GM23338 (cell line): ENCODE measurements at regions not wholly inside any gene's neighbourhood (a gene's known extent, or its start where the extent isn't known, plus 50 kb on each side); places are given as distances from the start of the nearest gene placed in this dataset.

Source experiments
- ATAC-seq: fragments of 200-7000 bp; cut with Tn5 transposase; 3 replicates; pipeline ENCODE4 v1.9.1; 2020
- DNase-seq: peaks from one replicate; pipeline ENCODE4 v3.0.0-alpha.2; 2015; ENCODE audit warnings: low spot score
- H2AFZ ChIP-seq: fragments of 200-600 bp; sonication (generic); 2 replicates; pipeline ENCODE4 v1.8.0; 2016; ENCODE audit warnings: antibody characterized with exemption, mild to moderate bottlenecking, moderate library complexity
- H3F3A ChIP-seq: fragments of 200-600 bp; sonication (generic); replicated peaks from 2 replicates; pipeline ENCODE4 v1.8.0; 2017; ENCODE audit warnings: antibody characterized with exemption, mixed run types, low read depth
- H3K27ac ChIP-seq: fragments of 200-600 bp; sonication (generic); 2 replicates; pipeline ENCODE4 v1.6.1; 2016; ENCODE audit warnings: low read depth
- H3K27me3 ChIP-seq: fragments of 200-600 bp; sonication (generic); 2 replicates; pipeline ENCODE4 v1.8.0; 2016; ENCODE audit warnings: mild to moderate bottlenecking, mixed run types, moderate library complexity; ENCODE audit not compliant: insufficient read depth
- H3K36me3 ChIP-seq: fragments of 200-600 bp; sonication (generic); 2 replicates; pipeline ENCODE4 v1.8.0; 2016; ENCODE audit warnings: mild to moderate bottlenecking; ENCODE audit not compliant: insufficient read depth
- H3K4me1 ChIP-seq: fragments of 200-600 bp; sonication (generic); 2 replicates; pipeline ENCODE4 v1.8.0; 2016; ENCODE audit warnings: mild to moderate bottlenecking, moderate library complexity; ENCODE audit not compliant: insufficient read depth
- H3K4me2 ChIP-seq: fragments of 200-600 bp; sonication (generic); 2 replicates; pipeline ENCODE4 v1.7.1; 2017; ENCODE audit warnings: mixed run types
- H3K4me3 ChIP-seq: fragments of 200-600 bp; sonication (generic); 2 replicates; pipeline ENCODE4 v1.6.1; 2016; ENCODE audit warnings: mixed run types
- H3K79me2 ChIP-seq: fragments of 200-600 bp; sonication (generic); replicated peaks from 2 replicates; pipeline ENCODE4 v1.8.0; 2017; ENCODE audit warnings: mild to moderate bottlenecking; ENCODE audit not compliant: insufficient read depth
- H3K9me2 ChIP-seq: fragments of 200-600 bp; sonication (generic); 2 replicates; pipeline ENCODE4 v1.8.0; 2017; ENCODE audit not compliant: insufficient read depth
- H4K20me1 ChIP-seq: fragments of 200-600 bp; sonication (generic); replicated peaks from 2 replicates; pipeline ENCODE4 v1.8.0; 2017; ENCODE audit warnings: mild to moderate bottlenecking; ENCODE audit not compliant: insufficient read depth
- H3K27ac Mint-ChIP-seq: 2 replicates; pipeline ENCODE4 v1.8.0; 2020; ENCODE audit warnings: inconsistent platforms, mild to moderate bottlenecking, moderate library complexity, mixed read lengths
- H3K27me3 Mint-ChIP-seq: 3 replicates; pipeline ENCODE4 v1.8.0; 2022; ENCODE audit warnings: low read depth, mild to moderate bottlenecking, moderate library complexity, mixed read lengths, inconsistent platforms; ENCODE audit not compliant: insufficient read depth, poor library complexity
- H3K36me3 Mint-ChIP-seq: 3 replicates; pipeline ENCODE4 v1.8.0; 2021; ENCODE audit warnings: low read depth, mild to moderate bottlenecking, inconsistent platforms, moderate library complexity, mixed read lengths
- H3K4me1 Mint-ChIP-seq: 3 replicates; pipeline ENCODE4 v1.8.0; 2020; ENCODE audit warnings: mild to moderate bottlenecking, inconsistent platforms, mixed read lengths
- H3K4me3 Mint-ChIP-seq: 3 replicates; pipeline ENCODE4 v1.8.0; 2021; ENCODE audit warnings: moderate library complexity, mild to moderate bottlenecking, inconsistent platforms, mixed read lengths
- H3K9me3 Mint-ChIP-seq: 3 replicates; pipeline ENCODE4 v1.8.0; 2020; ENCODE audit warnings: moderate library complexity, mild to moderate bottlenecking, inconsistent platforms, mixed read lengths
- EZH2 ChIP-seq: fragments of 200-600 bp; sonication (generic); IDR thresholded peaks from one replicate; pipeline ENCODE4 v1.8.0; 2017; ENCODE audit warnings: antibody characterized with exemption, mild to moderate bottlenecking, low read depth; ENCODE audit not compliant: unreplicated experiment
- JUNB ChIP-seq: IDR thresholded peaks from one replicate; pipeline ENCODE4 v1.6.1; 2016; ENCODE audit warnings: antibody characterized with exemption; ENCODE audit not compliant: unreplicated experiment
- POLR2AphosphoS5 ChIP-seq: IDR thresholded peaks from 2 replicates; pipeline ENCODE4 v1.6.1; 2016; ENCODE audit warnings: antibody characterized with exemption, low read depth
- TF ChIP-seq, protein P1 (sequence below), 2 experiments: fragments of 200-600 bp in 1 of 2; sonication (generic) in 1 of 2; conservative IDR thresholded peaks; 2 replicates each; pipeline versions ENCODE4 v1.5.1 to v1.6.1; 2016 to 2017; ENCODE audit warnings: antibody characterized with exemption in 2 of 2, low read depth in 2 of 2, mild to moderate bottlenecking in 2 of 2, moderate library complexity in 1 of 2
- TF ChIP-seq, protein P2 (sequence below): fragments of 250-450 bp; sonication (Bioruptor Pico); IDR thresholded peaks from 2 replicates; pipeline ENCODE4 v1.5.0; 2020; ENCODE audit warnings: mild to moderate bottlenecking, moderate library complexity

DNA sequence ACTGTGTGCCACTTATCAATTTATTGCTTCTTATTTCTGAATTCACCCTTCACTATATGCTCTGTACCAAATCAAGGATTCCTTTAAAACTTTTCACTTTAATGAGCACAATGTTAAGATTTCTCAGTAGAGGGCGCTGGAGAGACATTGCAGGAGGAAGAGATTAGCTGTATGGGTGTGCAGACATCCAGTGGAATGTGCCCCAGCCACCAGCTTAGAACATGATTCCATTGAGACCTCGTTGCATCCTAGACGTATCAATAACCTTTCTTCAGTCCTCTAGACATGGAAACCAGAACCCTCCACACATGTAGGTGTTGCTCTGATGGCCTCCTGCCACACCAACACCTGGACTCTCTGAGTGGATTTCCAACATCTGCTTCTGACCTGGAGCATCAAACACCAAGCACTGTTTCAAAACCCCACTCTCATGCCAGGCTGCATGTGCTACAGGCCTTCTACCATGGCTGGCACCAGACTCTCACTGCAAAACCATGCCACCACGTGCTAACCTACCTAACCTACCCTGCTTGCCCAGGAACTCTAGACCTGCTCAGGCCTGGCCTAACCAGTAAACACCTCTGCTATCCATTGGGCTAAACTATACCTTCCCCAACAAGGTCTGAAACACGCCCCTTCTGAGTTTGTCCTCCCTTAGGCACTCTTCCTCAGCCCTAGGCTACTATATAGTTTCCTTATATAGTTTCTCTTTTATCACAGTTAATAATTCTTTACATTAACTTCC lies 633.2 kb upstream of the PKDCC start:
- H3K36me3 ChIP-seq, result no peaks in the 10 kb centered on the region
- Mint-ChIP-seq H3K9me3 (no peaks in the 10 kb centered on the region), H3K36me3 (no peaks in the 10 kb centered on the region), H3K4me1 (0 out of 3 replicates have a peak, but pooled peaks cover 2% of the 10 kb centered on the region), H3K27ac (no peak overlapping the region), H3K4me3 (no peak overlapping the region), H3K27me3 (peaks cover 1% of the 10 kb centered on the region)
- no peak overlapping the region for H3K4me2 ChIP-seq
- no peaks in the 10 kb centered on the region for H3K9me2 ChIP-seq
- H3K4me3 ChIP-seq, result no peak overlapping the region
- DNase-seq (peak; percentile 88), ATAC-seq (peak; percentile 90)
- no peaks in the 10 kb centered on the region for H3F3A ChIP-seq
- H3K27ac ChIP-seq, result no peak overlapping the region
- no peaks in the 10 kb centered on the region for H3K4me1 ChIP-seq
- H3K27me3 ChIP-seq, result no peaks in the 10 kb centered on the region
- H2AFZ ChIP-seq, result 0 out of 2 replicates have a peak overlapping the region, but pooled peaks have one; percentile 12
- TF ChIP-seq, protein P1, sequence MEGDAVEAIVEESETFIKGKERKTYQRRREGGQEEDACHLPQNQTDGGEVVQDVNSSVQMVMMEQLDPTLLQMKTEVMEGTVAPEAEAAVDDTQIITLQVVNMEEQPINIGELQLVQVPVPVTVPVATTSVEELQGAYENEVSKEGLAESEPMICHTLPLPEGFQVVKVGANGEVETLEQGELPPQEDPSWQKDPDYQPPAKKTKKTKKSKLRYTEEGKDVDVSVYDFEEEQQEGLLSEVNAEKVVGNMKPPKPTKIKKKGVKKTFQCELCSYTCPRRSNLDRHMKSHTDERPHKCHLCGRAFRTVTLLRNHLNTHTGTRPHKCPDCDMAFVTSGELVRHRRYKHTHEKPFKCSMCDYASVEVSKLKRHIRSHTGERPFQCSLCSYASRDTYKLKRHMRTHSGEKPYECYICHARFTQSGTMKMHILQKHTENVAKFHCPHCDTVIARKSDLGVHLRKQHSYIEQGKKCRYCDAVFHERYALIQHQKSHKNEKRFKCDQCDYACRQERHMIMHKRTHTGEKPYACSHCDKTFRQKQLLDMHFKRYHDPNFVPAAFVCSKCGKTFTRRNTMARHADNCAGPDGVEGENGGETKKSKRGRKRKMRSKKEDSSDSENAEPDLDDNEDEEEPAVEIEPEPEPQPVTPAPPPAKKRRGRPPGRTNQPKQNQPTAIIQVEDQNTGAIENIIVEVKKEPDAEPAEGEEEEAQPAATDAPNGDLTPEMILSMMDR (conservative IDR thresholded peaks at IDR 0.05; ENCODE audit: low read depth in 2 of 2), result peak; percentile 88 to 91
- TF ChIP-seq EZH2, result no peak
- TF ChIP-seq JUNB, result no peak
- no peak for TF ChIP-seq POLR2AphosphoS5
- TF ChIP-seq, protein P2, sequence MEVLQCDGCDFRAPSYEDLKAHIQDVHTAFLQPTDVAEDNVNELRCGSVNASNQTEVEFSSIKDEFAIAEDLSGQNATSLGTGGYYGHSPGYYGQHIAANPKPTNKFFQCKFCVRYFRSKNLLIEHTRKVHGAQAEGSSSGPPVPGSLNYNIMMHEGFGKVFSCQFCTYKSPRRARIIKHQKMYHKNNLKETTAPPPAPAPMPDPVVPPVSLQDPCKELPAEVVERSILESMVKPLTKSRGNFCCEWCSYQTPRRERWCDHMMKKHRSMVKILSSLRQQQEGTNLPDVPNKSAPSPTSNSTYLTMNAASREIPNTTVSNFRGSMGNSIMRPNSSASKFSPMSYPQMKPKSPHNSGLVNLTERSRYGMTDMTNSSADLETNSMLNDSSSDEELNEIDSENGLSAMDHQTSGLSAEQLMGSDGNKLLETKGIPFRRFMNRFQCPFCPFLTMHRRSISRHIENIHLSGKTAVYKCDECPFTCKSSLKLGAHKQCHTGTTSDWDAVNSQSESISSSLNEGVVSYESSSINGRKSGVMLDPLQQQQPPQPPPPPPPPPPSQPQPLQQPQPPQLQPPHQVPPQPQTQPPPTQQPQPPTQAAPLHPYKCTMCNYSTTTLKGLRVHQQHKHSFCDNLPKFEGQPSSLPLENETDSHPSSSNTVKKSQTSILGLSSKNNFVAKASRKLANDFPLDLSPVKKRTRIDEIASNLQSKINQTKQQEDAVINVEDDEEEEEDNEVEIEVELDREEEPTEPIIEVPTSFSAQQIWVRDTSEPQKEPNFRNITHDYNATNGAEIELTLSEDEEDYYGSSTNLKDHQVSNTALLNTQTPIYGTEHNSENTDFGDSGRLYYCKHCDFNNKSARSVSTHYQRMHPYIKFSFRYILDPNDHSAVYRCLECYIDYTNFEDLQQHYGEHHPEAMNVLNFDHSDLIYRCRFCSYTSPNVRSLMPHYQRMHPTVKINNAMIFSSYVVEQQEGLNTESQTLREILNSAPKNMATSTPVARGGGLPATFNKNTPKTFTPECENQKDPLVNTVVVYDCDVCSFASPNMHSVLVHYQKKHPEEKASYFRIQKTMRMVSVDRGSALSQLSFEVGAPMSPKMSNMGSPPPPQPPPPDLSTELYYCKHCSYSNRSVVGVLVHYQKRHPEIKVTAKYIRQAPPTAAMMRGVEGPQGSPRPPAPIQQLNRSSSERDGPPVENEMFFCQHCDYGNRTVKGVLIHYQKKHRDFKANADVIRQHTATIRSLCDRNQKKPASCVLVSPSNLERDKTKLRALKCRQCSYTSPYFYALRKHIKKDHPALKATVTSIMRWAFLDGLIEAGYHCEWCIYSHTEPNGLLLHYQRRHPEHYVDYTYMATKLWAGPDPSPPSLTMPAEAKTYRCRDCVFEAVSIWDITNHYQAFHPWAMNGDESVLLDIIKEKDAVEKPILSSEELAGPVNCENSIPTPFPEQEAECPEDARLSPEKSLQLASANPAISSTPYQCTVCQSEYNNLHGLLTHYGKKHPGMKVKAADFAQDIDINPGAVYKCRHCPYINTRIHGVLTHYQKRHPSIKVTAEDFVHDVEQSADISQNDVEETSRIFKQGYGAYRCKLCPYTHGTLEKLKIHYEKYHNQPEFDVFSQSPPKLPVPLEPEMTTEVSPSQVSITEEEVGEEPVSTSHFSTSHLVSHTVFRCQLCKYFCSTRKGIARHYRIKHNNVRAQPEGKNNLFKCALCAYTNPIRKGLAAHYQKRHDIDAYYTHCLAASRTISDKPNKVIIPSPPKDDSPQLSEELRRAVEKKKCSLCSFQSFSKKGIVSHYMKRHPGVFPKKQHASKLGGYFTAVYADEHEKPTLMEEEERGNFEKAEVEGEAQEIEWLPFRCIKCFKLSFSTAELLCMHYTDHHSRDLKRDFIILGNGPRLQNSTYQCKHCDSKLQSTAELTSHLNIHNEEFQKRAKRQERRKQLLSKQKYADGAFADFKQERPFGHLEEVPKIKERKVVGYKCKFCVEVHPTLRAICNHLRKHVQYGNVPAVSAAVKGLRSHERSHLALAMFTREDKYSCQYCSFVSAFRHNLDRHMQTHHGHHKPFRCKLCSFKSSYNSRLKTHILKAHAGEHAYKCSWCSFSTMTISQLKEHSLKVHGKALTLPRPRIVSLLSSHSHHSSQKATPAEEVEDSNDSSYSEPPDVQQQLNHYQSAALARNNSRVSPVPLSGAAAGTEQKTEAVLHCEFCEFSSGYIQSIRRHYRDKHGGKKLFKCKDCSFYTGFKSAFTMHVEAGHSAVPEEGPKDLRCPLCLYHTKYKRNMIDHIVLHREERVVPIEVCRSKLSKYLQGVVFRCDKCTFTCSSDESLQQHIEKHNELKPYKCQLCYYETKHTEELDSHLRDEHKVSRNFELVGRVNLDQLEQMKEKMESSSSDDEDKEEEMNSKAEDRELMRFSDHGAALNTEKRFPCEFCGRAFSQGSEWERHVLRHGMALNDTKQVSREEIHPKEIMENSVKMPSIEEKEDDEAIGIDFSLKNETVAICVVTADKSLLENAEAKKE (CRISPR knock-in tag), result no peak
- no peaks in the 10 kb centered on the region for H3K79me2 ChIP-seq
- H4K20me1 ChIP-seq, result no peaks in the 10 kb centered on the region
